NOMO-1 treated with DMSO at 0.1 percent for 48 hours (cell line): ENCODE measurements at regions not wholly inside any gene's neighbourhood (a gene's known extent, or its start where the extent isn't known, plus 50 kb on each side); places are given as distances from the start of the nearest gene placed in this dataset.

Experiments
- DNase-seq: peaks from one replicate; lab custom pipeline; 2025; ENCODE audit not compliant: unreplicated experiment; lab: John Stamatoyannopoulos, UW

DNA sequence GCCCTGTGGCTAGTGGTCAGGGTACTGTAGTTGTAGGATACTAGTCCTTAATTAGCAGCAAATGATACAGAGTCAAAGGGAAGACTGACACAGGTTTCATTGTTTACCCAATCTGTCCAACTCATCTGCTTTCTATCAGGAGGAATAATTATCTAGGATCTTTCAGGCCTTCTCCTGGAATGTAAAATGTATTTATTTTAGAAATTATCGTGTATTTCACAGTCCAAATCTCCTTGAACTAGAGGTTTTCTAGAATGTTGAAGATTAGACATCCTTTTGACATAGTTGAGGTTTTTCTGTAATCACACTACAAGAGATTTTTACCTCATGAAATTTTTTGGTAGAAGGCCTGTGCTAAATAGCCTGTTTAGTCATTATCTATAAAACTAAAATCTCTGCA is 1694.8 kb upstream of the PCDH20 start:
- no peak for DNase-seq

DNA sequence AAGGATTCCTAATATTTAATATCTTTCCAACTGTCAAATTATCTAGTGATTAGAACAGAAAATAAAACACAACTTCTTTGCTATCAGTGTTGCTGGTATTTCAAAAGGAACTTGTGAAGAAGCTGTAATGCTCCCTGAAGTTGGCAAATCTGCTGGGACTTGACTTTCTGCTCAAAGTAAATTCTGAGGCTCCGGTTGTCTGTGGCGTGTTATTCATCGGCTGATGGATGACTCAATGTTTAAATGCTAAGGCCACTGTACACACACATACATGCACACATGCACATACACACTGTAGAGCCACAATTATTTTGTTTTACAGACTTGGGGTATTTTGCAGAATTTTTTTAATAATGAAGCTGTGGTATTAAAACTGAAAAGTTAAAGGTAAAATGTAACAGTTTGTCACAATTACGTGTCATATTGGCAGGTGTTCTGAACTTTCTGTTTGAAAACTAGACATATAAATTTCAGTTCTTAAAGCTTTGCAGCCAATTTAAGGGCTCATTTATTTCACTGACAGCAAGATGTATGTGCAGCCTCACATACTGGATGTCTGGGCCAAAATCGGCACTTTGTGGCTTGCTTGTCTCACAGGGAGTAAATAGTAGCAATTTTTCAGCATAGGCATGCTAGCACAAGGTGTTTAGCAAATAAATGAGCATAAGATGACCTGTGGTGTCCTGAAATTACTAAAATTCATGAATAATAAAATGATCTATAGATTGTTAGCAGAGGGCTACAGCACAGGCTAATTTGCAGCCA is 1691.7 kb upstream of the PCDH20 start:
- DNase-seq = no peak

DNA sequence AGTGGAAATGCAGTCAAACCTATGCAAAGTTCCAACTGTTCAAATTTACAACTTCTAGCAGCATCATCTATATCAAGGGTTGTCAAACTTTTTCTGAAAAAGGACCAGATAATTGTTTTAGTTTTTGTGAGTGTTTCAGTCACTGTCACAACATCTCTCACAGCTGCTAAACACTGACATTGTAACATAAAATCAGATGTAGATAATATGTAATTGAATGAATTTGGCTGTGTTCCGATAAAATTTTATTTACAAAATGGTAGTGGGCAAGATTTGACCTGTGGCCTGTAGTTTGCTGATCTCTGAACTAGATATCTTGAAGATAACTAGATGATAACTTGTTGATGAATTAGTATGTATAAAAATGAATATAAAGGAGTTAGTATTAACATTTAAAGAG is 1679.1 kb upstream of the PCDH20 start:
- DNase-seq = no peak

DNA sequence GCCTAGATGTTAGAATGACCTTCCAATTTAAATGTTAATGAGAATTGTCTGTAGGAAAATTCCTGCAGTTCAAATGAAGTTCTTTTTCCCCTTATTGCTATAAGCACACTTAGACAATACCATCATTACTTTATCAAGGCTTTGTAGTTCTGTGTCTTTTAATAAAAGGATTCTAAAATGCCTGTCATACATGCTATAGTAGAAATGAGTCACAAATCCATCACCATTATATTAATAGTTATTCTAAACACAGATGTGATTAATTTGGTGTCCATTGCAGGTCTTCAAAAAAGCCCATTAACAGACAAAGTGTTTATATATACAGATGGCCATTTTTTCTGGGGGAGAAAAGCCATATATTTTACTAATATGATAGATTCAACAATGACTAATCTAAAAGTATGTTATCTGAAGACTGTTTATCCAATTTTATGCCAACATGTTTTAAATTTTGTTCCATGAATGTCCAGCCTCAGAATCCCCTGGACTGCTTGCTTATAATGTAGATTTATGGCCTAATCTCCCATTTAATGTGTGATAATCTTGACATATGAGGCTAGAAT is 1678.3 kb upstream of the PCDH20 start:
- DNase-seq = no peak

DNA sequence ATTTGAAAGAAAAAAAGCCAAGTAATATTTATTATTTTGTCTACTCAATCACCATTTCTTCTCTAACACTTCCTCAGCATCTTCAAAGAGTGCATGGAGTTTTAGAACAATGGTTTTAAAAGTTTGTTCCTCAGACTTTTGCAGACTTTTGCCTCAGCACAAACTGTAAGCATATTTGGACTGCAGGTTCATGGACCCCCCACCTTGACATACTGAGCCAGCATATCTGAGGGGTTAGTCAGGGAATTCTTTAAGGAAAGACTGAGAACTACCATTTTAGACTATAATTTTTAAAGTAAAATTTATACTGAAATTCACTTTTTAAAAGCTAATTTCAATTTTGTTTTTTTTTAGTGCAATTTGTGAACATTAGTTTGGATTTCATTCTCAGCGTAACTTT is 1676.8 kb upstream of the PCDH20 start:
- DNase-seq = no peak

DNA sequence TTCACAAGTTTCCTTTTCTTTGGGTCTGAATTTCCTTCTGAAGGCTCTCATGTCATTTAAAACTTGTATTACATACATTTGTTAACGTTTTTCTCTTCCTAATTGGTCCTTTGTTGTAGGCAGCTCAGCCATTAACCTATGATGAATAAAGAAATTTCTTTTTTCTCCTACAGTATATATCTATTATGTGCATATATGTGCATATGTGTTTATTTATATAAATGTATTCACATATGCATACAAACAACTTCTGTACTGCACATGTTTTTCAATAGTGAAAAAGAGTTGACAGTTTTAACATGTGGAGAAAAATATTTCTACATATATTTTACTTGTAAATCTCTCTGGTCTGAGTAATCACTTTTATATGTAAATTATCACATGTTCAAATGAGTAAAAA is 1674.9 kb upstream of the PCDH20 start:
- no peak for DNase-seq

DNA sequence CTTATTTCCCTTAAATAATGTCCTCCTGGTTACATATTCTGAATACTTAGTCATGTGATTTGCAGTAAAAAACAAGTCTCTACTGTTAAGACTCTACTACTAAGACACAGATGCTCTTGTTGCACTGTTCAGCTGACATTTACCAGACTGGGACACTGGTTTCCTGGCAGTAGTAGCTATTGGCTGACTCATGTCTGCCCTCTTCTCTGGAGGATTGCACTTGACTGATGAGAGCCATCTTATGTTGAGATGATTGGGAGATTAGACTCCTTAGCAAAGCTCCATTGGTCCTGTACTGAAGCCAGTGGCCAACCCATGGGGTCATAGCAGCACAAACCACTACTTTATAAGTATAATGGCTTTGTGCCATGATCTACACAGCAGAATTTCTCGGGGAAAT is 1672.6 kb upstream of the PCDH20 start:
- no peak for DNase-seq

DNA sequence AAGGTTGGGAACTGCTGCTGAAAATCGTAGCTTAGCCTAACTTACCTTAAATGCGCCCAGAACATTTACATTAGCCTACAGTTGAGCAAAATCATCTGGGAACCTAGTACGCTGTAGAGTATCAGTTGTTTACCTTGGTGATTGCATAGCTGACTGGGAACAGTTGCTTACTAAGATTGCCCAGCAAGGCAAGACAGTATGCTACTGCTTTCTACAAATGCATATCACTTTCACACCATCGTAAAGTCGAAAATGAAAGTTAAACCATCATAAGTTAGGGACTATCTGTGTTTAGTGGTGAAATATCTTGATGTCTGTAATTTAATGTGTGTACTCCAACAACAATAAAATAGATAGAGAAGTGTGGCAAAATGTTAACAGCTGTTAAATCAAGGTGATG is 1670.6 kb upstream of the PCDH20 start:
- DNase-seq = no peak

DNA sequence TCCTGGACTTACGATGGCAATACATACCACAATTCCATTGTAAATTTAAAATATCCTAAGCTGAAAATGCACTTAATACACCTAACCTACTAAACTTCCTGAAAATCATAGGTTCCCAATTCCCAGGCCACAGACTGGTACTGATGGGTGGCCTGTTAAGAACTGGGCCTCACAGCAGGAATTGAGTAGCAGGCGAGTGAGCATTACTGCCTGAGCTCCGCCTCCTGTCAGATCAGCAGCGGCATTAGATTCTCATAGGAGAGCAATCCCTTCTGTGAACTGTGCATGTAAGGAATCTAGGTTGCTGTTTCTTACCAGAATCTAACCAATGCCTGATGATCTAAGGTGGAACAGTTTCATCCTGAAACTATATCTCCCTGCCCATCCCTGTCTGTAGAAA is 1670.2 kb upstream of the PCDH20 start:
- no peak for DNase-seq

DNA sequence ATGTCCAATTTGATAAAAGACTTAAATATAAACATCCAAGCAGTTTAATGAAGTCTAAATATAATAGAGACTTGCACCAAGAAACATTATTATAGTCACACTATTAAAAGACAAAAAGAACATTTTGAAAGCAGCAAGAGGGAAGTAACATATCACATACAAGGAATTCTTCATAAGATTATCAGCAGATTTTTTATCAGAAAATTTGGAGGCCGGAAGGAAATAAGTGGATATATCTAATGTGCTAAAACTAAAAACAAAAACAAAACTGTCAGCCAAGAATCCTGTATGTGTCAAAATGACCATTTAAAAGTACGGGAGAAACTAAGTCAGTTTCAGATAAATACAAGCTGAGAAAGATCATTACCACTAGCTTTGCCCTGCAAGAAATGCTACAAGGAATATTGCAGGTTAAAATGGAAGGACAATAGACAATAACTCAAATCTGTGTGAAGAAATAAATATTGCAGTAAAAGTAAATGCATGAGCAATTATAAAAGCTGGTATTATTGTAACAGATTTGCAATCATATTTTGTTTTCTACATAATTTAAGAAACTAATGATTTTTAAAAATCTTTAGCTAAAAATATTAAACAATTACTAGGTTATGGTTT is 1665.9 kb upstream of the PCDH20 start:
- DNase-seq = no peak

DNA sequence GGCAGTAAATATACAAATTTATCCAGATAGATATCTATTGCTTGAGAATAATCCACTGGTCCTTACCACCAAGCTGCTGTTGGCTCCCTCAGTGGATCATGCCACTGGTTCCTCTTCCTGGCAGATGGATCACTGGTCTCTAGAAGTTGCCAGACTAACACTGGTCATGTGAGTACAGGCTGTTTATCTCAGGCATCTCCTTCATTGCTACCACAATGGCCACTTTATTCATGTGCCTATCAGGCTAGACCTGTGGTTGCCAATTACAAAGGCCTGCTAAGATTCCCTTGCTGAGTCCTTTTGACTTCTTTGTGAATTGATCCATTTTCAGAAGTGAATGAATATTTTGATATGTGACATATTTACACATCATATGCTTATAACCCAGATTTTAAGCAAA is 1659.5 kb upstream of the PCDH20 start:
- no peak for DNase-seq

DNA sequence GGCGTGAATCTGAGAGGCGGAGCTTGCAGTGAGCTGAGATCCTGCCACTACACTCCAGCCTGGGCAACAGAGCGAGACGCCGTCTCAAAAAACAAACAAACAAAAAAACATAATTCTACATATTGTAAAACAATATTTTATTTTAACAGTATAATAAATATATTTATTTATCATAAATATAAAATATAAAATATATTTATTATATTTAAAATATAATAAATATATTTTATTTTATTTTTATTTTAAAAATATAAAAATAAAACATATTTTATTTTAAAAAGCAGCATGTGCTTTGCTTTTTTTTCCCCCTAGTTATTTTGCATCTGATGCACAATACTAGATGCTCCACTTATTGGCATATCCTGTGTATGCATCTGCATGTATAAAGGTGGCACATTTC is 1634.6 kb upstream of the PCDH20 start:
- no peak for DNase-seq

DNA sequence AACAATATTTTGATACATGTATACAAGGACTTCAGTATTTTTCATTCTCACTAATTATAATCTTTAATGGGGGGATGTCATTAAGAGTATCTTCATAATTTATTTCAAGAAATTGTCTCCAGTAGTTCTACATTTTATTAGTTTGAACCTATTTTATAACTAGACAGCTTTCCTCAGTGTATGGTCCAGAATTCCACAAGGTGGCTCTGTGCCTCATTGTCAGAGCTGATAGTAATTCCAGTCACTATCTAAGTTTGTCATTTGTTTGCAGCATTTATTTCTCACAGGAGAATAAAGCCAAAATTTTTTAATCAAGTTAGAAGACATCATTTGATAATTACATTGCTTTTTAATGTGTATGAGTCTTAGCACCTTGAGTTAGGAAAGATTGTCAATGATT is 1633.0 kb upstream of the PCDH20 start:
- DNase-seq = no peak

DNA sequence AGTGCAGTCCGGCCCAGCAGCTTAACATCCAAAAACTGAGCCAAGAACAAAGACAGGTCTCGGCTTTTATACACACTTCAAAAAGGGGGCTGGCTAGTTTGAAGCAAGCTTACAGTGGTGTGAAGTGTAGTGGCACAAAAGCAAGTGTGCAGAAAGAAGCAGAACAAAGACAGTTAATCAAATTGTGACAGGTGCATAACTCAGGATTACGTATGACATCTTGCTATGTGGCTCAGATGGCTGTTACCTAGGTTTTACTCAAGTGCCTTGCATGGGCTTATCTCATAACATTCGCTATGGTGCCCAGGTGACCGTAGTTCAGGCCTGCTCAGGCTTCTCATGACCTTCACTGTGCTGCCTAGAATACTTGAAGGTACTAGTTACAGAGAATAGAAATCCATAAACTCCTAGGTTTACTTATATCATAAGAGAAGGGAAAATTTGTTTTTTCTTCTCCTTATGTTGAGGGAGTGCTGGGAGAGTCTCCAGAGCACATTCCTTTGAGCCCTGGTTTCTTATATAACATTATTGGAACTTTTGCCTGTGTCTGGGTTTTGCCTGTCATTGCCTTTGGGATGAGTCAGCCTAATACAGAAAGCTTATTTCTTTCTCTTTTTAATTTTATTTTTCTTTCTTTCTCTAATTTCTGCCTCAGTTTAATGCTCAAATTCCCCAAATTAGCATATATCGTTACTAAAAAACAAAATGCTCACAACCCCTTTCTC is 1629.1 kb upstream of the PCDH20 start:
- no peak for DNase-seq

DNA sequence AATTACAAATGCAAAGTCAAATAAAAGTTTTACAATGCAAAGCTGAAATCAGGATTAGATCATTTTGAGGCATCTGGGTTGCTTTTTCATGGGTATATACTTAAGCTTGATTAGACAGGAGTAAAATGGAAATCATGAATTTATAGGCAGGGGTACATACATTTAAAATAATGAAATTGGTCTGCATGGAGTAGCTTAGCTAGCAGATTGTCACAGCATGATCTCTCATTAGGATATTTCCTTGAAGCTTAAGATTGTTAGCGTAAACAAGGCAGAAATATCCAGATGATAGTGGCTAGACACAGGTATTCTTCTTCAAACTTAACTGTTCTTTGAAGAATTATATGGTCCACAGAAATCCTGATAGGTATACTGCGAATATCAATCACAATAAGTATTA is 1627.0 kb upstream of the PCDH20 start:
- no peak for DNase-seq

DNA sequence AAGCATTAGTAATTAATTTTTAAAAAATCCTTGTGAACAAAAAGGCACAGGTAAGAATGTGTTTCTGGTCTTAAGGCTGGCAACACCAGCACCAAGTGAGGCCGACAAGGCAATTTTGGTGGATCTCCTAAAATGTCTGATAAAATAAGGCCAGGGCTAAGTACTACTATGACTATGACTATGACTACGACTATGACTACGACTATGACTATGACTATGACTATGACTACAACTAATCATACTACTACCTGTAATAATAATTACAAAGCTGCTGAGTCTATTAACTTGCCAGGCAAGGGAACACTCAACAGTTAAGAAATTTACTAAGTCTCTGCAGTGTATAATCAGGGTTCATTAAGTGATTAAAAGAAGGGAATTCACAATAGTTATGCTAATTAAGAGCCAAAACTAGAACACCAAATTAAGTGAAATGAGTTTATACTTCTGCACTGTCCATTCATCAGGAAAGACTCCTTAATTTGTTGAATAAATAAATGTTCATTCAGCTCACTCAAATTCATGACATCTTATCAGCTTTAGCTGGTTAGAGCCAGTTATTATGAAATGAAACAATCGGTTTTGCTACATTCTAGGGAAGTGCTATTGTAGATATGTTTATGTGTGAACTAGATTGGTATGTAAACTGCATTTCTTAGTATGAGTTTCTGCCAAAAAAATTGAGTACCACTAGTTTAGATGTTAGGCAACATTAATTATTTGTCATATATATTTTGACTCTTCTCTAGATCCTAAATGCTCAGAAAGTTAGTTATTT is 1626.2 kb upstream of the PCDH20 start:
- DNase-seq = no peak

DNA sequence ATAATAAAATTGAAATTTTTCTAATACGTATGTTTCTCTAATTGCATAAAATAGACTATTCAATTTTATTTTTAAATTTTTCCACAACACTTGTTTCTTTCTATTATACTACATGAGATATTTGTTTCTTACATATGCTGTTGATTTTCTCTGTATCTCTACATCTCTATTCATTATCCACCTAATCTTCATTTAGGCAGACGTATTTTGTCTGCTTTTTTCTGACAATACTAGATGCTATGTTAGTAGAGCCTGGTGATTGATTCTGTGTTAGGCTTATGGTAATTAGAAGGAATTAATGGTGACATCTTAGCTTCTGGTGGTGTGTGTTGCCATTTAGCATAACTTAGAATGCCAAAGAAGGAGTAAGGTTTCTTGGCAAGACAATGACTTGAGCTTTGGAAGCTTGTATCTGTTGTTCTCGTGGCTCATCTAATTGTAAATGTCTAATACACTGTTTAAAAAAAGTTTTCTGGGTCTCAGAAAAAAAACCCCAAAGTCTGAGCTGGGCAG is 1610.7 kb upstream of the PCDH20 start:
- DNase-seq = no peak

DNA sequence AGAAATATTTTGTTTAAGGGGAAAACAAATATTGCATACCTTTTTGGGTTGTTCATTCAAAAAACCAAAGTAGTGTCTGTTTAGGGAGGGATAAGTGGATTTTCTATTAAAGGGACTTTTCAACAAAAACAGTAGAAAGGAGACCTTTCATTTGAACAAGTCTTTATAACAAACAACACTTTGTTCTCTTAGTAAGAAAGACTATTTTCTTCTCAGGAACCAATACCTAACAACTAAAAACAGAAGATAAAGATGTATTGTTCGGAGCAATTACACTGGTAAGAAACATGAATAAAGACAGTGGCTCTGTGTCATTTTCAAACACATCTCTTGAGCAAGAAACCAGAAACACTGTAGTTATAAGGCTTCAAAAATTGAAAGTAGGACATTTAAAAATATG is 1610.1 kb upstream of the PCDH20 start:
- no peak for DNase-seq

DNA sequence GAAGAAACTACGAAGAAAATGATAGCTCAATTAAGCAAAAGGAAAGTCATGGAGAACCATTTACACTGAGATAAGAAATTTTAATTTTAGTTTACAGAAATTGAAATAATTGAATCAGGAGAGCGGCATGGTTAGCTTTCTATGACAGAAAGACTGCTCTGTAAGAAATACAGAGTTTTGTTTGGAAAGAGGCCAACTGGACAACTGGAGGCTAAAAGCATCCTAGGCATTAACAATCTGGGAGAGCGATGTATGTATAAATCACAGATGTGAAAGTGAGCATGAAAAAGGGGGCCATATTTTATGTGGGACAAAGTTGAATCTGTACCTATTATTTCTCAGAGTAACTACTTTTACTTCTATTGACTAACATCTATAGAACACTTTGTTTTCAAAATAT is 1608.8 kb upstream of the PCDH20 start:
- no peak for DNase-seq

DNA sequence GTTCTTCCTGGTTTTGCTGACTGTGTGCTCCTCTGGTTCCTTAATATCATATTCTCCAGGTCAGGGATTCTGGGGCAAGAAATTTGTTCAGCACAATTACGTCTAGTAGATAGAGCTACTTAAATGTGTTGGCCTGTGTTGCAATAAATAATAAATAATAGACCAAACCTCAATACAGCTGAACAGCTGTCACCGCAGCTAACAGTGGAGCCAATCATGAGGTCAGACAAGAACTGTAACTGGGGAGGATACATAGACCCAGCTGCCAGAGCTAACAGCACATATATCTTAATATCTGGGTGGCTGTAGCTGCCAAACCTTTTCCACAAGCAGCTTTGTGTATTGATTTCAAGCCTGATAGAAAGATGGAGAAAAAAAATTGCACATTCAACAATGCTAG is 1596.3 kb upstream of the PCDH20 start:
- DNase-seq = no peak

DNA sequence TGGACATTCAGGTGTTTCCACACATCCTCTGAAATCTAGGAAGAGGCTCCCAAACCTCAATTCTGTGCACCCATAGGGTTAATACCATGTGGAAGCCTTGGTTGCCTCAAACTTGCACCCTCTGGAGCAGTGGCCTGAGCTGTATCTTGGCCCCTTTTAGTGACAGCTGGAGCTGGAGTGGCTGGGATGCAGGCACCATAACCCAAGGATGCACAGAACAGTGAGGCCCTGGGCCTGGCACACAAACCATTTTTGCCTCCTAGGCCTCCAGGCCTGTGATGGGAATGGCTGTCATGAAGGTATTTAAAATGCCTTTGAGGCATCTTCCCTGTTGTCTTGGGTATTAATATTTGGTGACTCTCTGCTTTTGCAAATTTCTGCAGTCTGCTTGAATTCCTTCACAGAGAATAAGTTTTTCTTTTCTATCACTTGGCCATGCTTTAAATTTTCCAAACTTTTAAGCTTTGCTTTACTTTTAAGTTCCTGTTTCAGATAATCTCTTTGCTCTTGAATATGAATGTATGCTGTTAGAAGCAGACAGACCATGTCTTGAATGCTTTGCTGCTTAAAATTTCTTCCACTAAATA is 1594.5 kb upstream of the PCDH20 start:
- no peak for DNase-seq
